Keratinocyte (primary cell): ENCODE measurements at regions not wholly inside any gene's neighbourhood (a gene's known extent, or its start where the extent isn't known, plus 50 kb on each side); places are given as distances from the start of the nearest gene placed in this dataset.

Experiments used
- DNase-seq: peaks from one replicate; pipeline ENCODE4 v3.0.0-alpha.2; 2011; ENCODE audit warnings: low read depth, missing footprints, low spot score
- FAIRE-seq: peaks from 2 replicates; lab custom pipeline; 2011; peaks lifted over from hg19 to GRCh38; lab: Jason Lieb, UNC
- H2AFZ ChIP-seq: 2 replicates; pipeline ENCODE4 v1.6.0; 2012; ENCODE audit warnings: low read length, control low read depth, inconsistent platforms; ENCODE audit not compliant: control insufficient read depth
- H3K27ac ChIP-seq: 2 replicates; pipeline ENCODE4 v1.5.1; 2011; ENCODE audit warnings: low read length; ENCODE audit not compliant: control insufficient read depth, insufficient read depth
- H3K27me3 ChIP-seq: 3 replicates; pipeline ENCODE4 v1.6.0; 2011; ENCODE audit warnings: low read length; ENCODE audit not compliant: control insufficient read depth, insufficient read depth; ENCODE audit errors: extremely low read depth
- H3K36me3 ChIP-seq, 2 experiments: 2 replicates in 1 of 2; 3 replicates in 1 of 2; pipeline ENCODE4 v1.5.1; 2011; ENCODE audit warnings: low read length in 2 of 2, mild to moderate bottlenecking in 1 of 2; ENCODE audit not compliant: control insufficient read depth in 2 of 2, insufficient read depth in 2 of 2; ENCODE audit errors: extremely low read depth in 1 of 2
- H3K4me1 ChIP-seq: 3 replicates; pipeline ENCODE4 v1.5.1; 2011; ENCODE audit warnings: low read length; ENCODE audit not compliant: control insufficient read depth, insufficient read depth; ENCODE audit errors: extremely low read depth
- H3K4me2 ChIP-seq: 3 replicates; pipeline ENCODE4 v1.6.0; 2011; ENCODE audit warnings: low read depth, low read length; ENCODE audit not compliant: control insufficient read depth, insufficient read depth; ENCODE audit errors: extremely low read depth
- H3K4me3 ChIP-seq, 3 experiments: fragments of 200-600 bp in 1 of 3; sonication (generic) in 1 of 3; 2 replicates in 2 of 3; 3 replicates in 1 of 3; pipeline ENCODE4 v1.5.1; 2011 to 2016; ENCODE audit warnings: low read length in 3 of 3, mild to moderate bottlenecking in 3 of 3, control low read depth in 2 of 3, inconsistent platforms in 1 of 3, low read depth in 1 of 3, mixed read lengths in 1 of 3, mixed run types in 1 of 3, moderate library complexity in 1 of 3; ENCODE audit not compliant: control insufficient read depth in 2 of 3, insufficient read depth in 2 of 3; ENCODE audit errors: extremely low read depth in 1 of 3
- H3K79me2 ChIP-seq: 2 replicates; pipeline ENCODE4 v1.6.0; 2012; ENCODE audit warnings: low read length; ENCODE audit not compliant: control insufficient read depth, insufficient read depth
- H3K9ac ChIP-seq: 3 replicates; pipeline ENCODE4 v1.6.0; 2011; ENCODE audit warnings: low read length; ENCODE audit not compliant: control insufficient read depth, insufficient read depth; ENCODE audit errors: extremely low read depth
- H3K9me1 ChIP-seq: 3 replicates; pipeline ENCODE4 v1.6.0; 2011; ENCODE audit warnings: low read length; ENCODE audit not compliant: control insufficient read depth, insufficient read depth; ENCODE audit errors: extremely low read depth
- H3K9me3 ChIP-seq: 2 replicates; pipeline ENCODE4 v1.5.1; 2012; ENCODE audit warnings: low read depth, low read length; ENCODE audit not compliant: control insufficient read depth
- H4K20me1 ChIP-seq: 3 replicates; pipeline ENCODE4 v1.6.0; 2011; ENCODE audit warnings: low read length; ENCODE audit not compliant: control insufficient read depth, insufficient read depth; ENCODE audit errors: extremely low read depth
- EZH2 ChIP-seq: IDR thresholded peaks from one replicate; pipeline ENCODE4 v1.6.1; 2012; ENCODE audit warnings: inconsistent platforms, mild to moderate bottlenecking, low read length, moderate library complexity
- dilution Hi-C: fragments of 300-500 bp; cut with MboI; formaldehyde crosslinking; loops from one replicate; pipeline ENCODE4 v1.7.0; 2020; ENCODE audit warnings: low sequenced_read_pairs; ENCODE audit not compliant: extremely low pct_ligation_motif_present
- TF ChIP-seq, protein P1 (sequence below), 3 experiments: IDR thresholded peaks in 1 of 3; conservative IDR thresholded peaks in 1 of 3; optimal IDR thresholded peaks in 1 of 3; 2 replicates in 2 of 3; 3 replicates in 1 of 3; pipeline versions ENCODE3 to v1.5.1; 2011; ENCODE audit warnings: low read length in 3 of 3, mild to moderate bottlenecking in 3 of 3, moderate library complexity in 2 of 3, control low read depth in 1 of 3, inconsistent platforms in 1 of 3; ENCODE audit not compliant: insufficient read depth in 2 of 3; ENCODE audit errors: extremely low read depth in 1 of 3

DNA sequence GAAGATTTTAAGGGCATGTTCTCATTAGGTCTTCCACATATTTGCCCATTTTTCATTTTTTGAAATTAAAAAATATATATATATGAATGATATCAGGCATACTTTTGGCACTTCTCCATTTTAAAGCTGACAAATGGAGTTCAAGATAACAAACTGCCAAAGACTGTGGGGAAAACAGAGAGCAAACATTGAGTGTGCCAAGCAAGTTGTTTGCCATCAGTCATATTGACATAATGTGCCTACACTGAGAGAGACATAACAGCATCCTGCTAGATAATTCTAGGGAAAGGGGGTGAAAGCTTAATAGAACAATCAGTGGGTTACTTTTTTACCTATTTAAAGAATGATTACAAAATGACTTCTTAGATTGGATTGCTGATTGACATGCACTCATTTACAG lies 529.4 kb upstream of the CXADR start:
- H3K79me2 ChIP-seq = no peaks in the 10 kb centered on the region
- no peaks in the 10 kb centered on the region for H3K9me3 ChIP-seq
- no peaks in the 10 kb centered on the region for H4K20me1 ChIP-seq
- no peak overlapping the region for H3K4me2 ChIP-seq
- FAIRE-seq (no peak), DNase-seq (no peak)
- H2AFZ ChIP-seq = peak overlapping the region; percentile 22
- TF ChIP-seq, protein P1, sequence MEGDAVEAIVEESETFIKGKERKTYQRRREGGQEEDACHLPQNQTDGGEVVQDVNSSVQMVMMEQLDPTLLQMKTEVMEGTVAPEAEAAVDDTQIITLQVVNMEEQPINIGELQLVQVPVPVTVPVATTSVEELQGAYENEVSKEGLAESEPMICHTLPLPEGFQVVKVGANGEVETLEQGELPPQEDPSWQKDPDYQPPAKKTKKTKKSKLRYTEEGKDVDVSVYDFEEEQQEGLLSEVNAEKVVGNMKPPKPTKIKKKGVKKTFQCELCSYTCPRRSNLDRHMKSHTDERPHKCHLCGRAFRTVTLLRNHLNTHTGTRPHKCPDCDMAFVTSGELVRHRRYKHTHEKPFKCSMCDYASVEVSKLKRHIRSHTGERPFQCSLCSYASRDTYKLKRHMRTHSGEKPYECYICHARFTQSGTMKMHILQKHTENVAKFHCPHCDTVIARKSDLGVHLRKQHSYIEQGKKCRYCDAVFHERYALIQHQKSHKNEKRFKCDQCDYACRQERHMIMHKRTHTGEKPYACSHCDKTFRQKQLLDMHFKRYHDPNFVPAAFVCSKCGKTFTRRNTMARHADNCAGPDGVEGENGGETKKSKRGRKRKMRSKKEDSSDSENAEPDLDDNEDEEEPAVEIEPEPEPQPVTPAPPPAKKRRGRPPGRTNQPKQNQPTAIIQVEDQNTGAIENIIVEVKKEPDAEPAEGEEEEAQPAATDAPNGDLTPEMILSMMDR (optimal IDR thresholded peaks at IDR 0.05 in 1 of 3, IDR thresholded peaks at IDR 0.05 in 1 of 3, conservative IDR thresholded peaks at IDR 0.05 in 1 of 3; ENCODE audit: extremely low read depth in 1 of 3, insufficient read depth in 2 of 3, low read length in 3 of 3) = no peak
- TF ChIP-seq EZH2 = no peak
- H3K9me1 ChIP-seq = no peaks in the 10 kb centered on the region
- H3K4me3 ChIP-seq = no peak overlapping the region
- H3K27ac ChIP-seq = no peak overlapping the region
- H3K36me3 ChIP-seq = no peaks in the 10 kb centered on the region
- no peaks in the 10 kb centered on the region for H3K4me1 ChIP-seq
- dilution Hi-C loops = no loop called here
- H3K27me3 ChIP-seq = no peaks in the 10 kb centered on the region
- H3K9ac ChIP-seq = no peak overlapping the region

DNA sequence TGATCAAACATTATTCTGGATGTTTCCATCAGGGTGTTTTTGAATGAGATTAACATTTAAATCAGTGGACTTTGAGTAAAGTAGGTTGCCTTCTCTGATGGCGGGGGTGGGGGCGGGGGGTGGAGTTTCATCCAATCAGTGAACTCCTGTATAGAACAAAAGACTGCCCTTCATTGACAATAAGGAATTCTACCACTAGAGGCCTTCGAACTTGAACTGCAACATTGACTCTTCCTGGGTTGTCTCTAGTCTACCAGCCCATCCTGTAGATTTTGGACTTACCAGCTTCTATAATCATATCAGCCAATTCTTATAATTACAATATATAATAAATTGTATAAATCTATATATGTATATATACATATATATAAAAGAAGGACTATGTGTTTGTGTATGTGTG lies 520.4 kb upstream of the CXADR start:
- no peaks in the 10 kb centered on the region for H3K27me3 ChIP-seq
- no peaks in the 10 kb centered on the region for H3K36me3 ChIP-seq
- no peaks in the 10 kb centered on the region for H4K20me1 ChIP-seq
- no peaks in the 10 kb centered on the region for H3K79me2 ChIP-seq
- no peak overlapping the region for H2AFZ ChIP-seq
- no peaks in the 10 kb centered on the region for H3K9me1 ChIP-seq
- no peak overlapping the region for H3K4me3 ChIP-seq
- no peak overlapping the region for H3K4me2 ChIP-seq
- H3K27ac ChIP-seq = no peak overlapping the region
- no peak for DNase-seq
- dilution Hi-C loops = no loop called here
- H3K4me1 ChIP-seq = no peaks in the 10 kb centered on the region
- TF ChIP-seq, protein P1 (optimal IDR thresholded peaks at IDR 0.05 in 1 of 3, IDR thresholded peaks at IDR 0.05 in 1 of 3, conservative IDR thresholded peaks at IDR 0.05 in 1 of 3; ENCODE audit: extremely low read depth in 1 of 3, insufficient read depth in 2 of 3, low read length in 3 of 3) = no peak
- no peak for TF ChIP-seq EZH2
- H3K9me3 ChIP-seq = no peaks in the 10 kb centered on the region
- FAIRE-seq = no peak
- H3K9ac ChIP-seq = no peak overlapping the region
